NB4 (cell line): ENCODE measurements at regions not wholly inside any gene's neighbourhood (a gene's known extent, or its start where the extent isn't known, plus 50 kb on each side); places are given as distances from the start of the nearest gene placed in this dataset.

Source experiments
- POLR2A ChIP-seq: IDR thresholded peaks from 2 replicates; pipeline ENCODE4 v1.6.1; 2011; ENCODE audit warnings: mild to moderate bottlenecking; ENCODE audit not compliant: insufficient read length; ENCODE audit errors: extremely low read depth
- TF ChIP-seq, protein P1 (sequence below): IDR thresholded peaks from one replicate; pipeline ENCODE4 v1.5.1; 2012; ENCODE audit warnings: low read depth, low read length
- TF ChIP-seq, protein P2 (sequence below): IDR thresholded peaks from 2 replicates; pipeline ENCODE4 v1.6.1; 2011; ENCODE audit warnings: low read depth, low read length

DNA sequence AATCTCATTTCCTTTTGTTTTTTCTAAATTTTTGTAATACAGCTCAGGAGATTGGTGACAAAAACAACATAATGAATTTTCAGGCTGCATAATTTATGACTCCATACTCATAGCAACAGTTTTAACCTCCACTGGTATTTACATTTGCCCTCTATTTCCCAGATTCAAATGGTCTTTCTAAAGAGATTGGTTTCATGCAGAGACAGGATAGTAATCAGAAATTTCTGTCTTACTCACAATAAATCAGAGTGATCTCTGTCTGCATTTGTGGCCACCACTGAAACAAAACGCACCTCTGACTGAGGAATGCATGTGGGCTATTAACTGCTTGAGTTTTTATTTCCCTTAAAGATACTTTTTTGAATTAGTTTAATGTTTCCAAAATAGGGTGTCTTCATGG is 1526.0 kb downstream of the CDH8 start:
- TF ChIP-seq, protein P1, sequence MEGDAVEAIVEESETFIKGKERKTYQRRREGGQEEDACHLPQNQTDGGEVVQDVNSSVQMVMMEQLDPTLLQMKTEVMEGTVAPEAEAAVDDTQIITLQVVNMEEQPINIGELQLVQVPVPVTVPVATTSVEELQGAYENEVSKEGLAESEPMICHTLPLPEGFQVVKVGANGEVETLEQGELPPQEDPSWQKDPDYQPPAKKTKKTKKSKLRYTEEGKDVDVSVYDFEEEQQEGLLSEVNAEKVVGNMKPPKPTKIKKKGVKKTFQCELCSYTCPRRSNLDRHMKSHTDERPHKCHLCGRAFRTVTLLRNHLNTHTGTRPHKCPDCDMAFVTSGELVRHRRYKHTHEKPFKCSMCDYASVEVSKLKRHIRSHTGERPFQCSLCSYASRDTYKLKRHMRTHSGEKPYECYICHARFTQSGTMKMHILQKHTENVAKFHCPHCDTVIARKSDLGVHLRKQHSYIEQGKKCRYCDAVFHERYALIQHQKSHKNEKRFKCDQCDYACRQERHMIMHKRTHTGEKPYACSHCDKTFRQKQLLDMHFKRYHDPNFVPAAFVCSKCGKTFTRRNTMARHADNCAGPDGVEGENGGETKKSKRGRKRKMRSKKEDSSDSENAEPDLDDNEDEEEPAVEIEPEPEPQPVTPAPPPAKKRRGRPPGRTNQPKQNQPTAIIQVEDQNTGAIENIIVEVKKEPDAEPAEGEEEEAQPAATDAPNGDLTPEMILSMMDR, result no peak
- TF ChIP-seq POLR2A, result no peak
- TF ChIP-seq, protein P2, sequence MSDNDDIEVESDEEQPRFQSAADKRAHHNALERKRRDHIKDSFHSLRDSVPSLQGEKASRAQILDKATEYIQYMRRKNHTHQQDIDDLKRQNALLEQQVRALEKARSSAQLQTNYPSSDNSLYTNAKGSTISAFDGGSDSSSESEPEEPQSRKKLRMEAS, result no peak
